ENCODE measurements at regions not wholly inside any gene's neighbourhood (a gene's known extent, or its start where the extent isn't known, plus 50 kb on each side); places are given as distances from the start of the nearest gene placed in this dataset.

DNA sequence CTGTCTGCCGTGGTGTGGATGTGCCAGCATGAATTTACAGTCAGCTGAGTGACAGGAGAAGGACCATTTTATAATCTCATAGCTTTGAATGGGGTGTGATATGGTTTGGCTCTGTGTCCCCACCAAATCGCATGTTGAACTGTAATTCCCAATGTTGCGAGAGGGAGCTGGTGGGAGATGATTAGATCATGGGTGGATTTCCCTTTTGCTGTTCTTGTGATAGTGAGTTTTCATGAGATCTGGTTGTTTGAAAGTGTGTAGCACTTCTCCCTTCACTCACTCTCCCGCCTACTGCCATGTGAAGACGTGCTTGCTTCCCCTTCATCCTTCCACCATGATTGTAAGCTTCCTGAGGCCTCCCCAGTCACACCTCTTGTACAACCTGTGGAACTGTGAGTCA lies 111.9 kb upstream of the CHD2 start:
- POLR2A ChIA-PET (ENCODE audit: partially characterized antibody), result interaction anchor here (1.6 kb wide), 1 partner anchor 127 kb away, joined by 4 read pairs; no protein-coding TSS in a partner anchor
- Histone ChIP-seq H4K91ac (replicated peaks; ENCODE audit: insufficient read length, low read length) (no peak overlapping the region), H3K23ac (ENCODE audit: insufficient read length) (no peak overlapping the region), H3K56ac (replicated peaks; ENCODE audit: insufficient read length, low read depth, low read length) (no peak overlapping the region), H4K8ac (ENCODE audit: extremely low read depth, insufficient read depth, low read length) (no peak overlapping the region), H3K4me3 (ENCODE audit: extremely low read depth in 1 of 4, insufficient read depth in 2 of 4, low read depth in 3 of 4, low read length in 4 of 4) (no peak overlapping the region), H3K36me3 (ENCODE audit: control insufficient read depth in 2 of 4, insufficient read depth in 4 of 4, low read length in 3 of 4) (no peaks in the 10 kb centered on the region; a peak in 1 of 8 replicates), H3K18ac (ENCODE audit: extremely low read depth, low read length) (no peak overlapping the region), H3K9ac (replicated peaks in 1 of 4; ENCODE audit: extremely low read depth in 1 of 4, low read depth in 3 of 4, low read length in 3 of 4) (no peak overlapping the region), H3K9me3 (ENCODE audit: insufficient read depth in 2 of 2, low read depth in 1 of 2, low read length in 1 of 2) (no peaks in the 10 kb centered on the region), H2BK12ac (ENCODE audit: low read depth, low read length) (no peak overlapping the region), H2AK5ac (ENCODE audit: low read depth, low read length) (no peak overlapping the region), H3K4me1 (replicated peaks in 1 of 4; ENCODE audit: control insufficient read depth in 3 of 4, insufficient read depth in 4 of 4, low read length in 3 of 4) (no peaks in the 10 kb centered on the region), H2BK120ac (replicated peaks; ENCODE audit: low read depth, low read length) (no peak overlapping the region), H2BK15ac (ENCODE audit: low read length) (no peak overlapping the region), H2BK5ac (ENCODE audit: low read depth, low read length) (no peak overlapping the region), H3K27me3 (replicated peaks in 1 of 4; ENCODE audit: control insufficient read depth in 3 of 4, extremely low read depth in 1 of 4, insufficient read depth in 3 of 4, low read length in 3 of 4) (no peaks in the 10 kb centered on the region), H4K5ac (ENCODE audit: insufficient read length, low read depth, low read length) (no peak overlapping the region), H3K4me2 (ENCODE audit: insufficient read depth in 1 of 2, low read depth in 2 of 2, low read length in 2 of 2) (no peak overlapping the region), H3K79me1 (ENCODE audit: low read depth, low read length) (no peaks in the 10 kb centered on the region), H3K79me2 (ENCODE audit: control insufficient read depth in 1 of 2, insufficient read depth in 2 of 2, low read length in 2 of 2) (no peaks in the 10 kb centered on the region), H3K27ac (ENCODE audit: low read depth, low read length) (no peak overlapping the region), H3K14ac (ENCODE audit: insufficient read length) (no peak overlapping the region), H3K4ac (replicated peaks; ENCODE audit: insufficient read length, low read depth, low read length) (no peak overlapping the region), H2AFZ (ENCODE audit: low read length) (no peak overlapping the region), H2BK20ac (ENCODE audit: low read length) (no peak overlapping the region), H4K20me1 (replicated peaks in 1 of 2; ENCODE audit: control insufficient read depth in 1 of 2, insufficient read depth in 2 of 2, low read length in 2 of 2) (no peaks in the 10 kb centered on the region), H3K23me2 (ENCODE audit: low read depth, low read length) (no peaks in the 10 kb centered on the region)
- WGBS, 2 experiments (ENCODE audit: extremely low coverage in 1 of 2, insufficient coverage in 1 of 2, insufficient read length in 1 of 2, insufficient replicate concordance in 2 of 2, low coverage in 1 of 2, low lambda C conversion rate in 2 of 2, missing lambda C conversion rate in 1 of 2), result 94% methylated on average over 5 of the region's 5 CpGs; no CpG with 5 or more reads in 1 of the 2 experiments
- no peak for DNase-seq (ENCODE audit: low read depth in 1 of 2, low spot score in 2 of 2)
- FAIRE-seq, result no peak
- CTCF ChIA-PET (ENCODE audit: partially characterized antibody), result interaction anchor here (0.7 to 2.6 kb wide), 9 partner anchors 9 to 244 kb away, joined by 3 to 31 read pairs (median 4); no protein-coding TSS in a partner anchor
- TF ChIP-seq SRF (IDR thresholded peaks at IDR 0.05; ENCODE audit: low read depth, low read length), result no peak
- no peak for TF ChIP-seq SAP30 (IDR thresholded peaks at IDR 0.05; ENCODE audit: insufficient read depth, insufficient replicate concordance, low read length)
- no peak for TF ChIP-seq CHD2 (IDR thresholded peaks at IDR 0.05; ENCODE audit: low read length)
